ACC112 (cell line): ENCODE measurements at regions not wholly inside any gene's neighbourhood (a gene's known extent, or its start where the extent isn't known, plus 50 kb on each side); places are given as distances from the start of the nearest gene placed in this dataset.

Experiments used
- H2AFZ ChIP-seq: fragments of 200-600 bp; sonication (generic); one replicate; pipeline ENCODE4 v1.6.0; 2017; ENCODE audit warnings: antibody characterized with exemption, low read length; ENCODE audit not compliant: unreplicated experiment
- H3K27ac ChIP-seq: fragments of 200-600 bp; sonication (generic); 2 replicates; pipeline ENCODE4 v1.5.1; 2014; ENCODE audit warnings: low read depth, mild to moderate bottlenecking, antibody characterized with exemption, low read length, moderate library complexity
- H3K27me3 ChIP-seq: fragments of 200-600 bp; sonication (generic); 2 replicates; pipeline ENCODE4 v1.6.1; 2014; ENCODE audit warnings: mild to moderate bottlenecking, antibody characterized with exemption, low read length, moderate library complexity, mixed read lengths; ENCODE audit not compliant: insufficient read depth
- H3K36me3 ChIP-seq: fragments of 200-600 bp; sonication (generic); 2 replicates; pipeline ENCODE4 v1.6.1; 2016; ENCODE audit warnings: mild to moderate bottlenecking, antibody characterized with exemption, low read length, moderate library complexity, mixed read lengths; ENCODE audit not compliant: insufficient read depth
- H3K4me1 ChIP-seq: fragments of 200-600 bp; sonication (generic); one replicate; pipeline ENCODE4 v1.6.1; 2016; ENCODE audit warnings: low read length, mixed read lengths; ENCODE audit not compliant: insufficient read depth, unreplicated experiment, control insufficient read depth
- H3K4me3 ChIP-seq: fragments of 200-600 bp; sonication (generic); 2 replicates; pipeline ENCODE4 v1.5.1; 2014; ENCODE audit warnings: mild to moderate bottlenecking, low read depth, low read length
- H3K79me2 ChIP-seq: fragments of 200-600 bp; sonication (generic); one replicate; pipeline ENCODE4 v1.6.0; 2016; ENCODE audit warnings: low read length; ENCODE audit not compliant: control insufficient read depth, unreplicated experiment, insufficient read depth

- no peak overlapping the region for H2AFZ ChIP-seq
- H3K4me1 ChIP-seq: no peaks in the 10 kb centered on the region
- H3K79me2 ChIP-seq: no peaks in the 10 kb centered on the region
- no peaks in the 10 kb centered on the region for H3K27me3 ChIP-seq
- no peaks in the 10 kb centered on the region for H3K36me3 ChIP-seq
- H3K27ac ChIP-seq: no peak overlapping the region
- H3K4me3 ChIP-seq: no peak overlapping the region
Observed at GRCh38 chr5:156261275-156261939, 65.6 kb upstream of the SGCD start.

GRCh38 chr5:156271569-156271968 lies 55.4 kb upstream of the SGCD start:
- H3K79me2 ChIP-seq: no peaks in the 10 kb centered on the region
- no peak overlapping the region for H3K4me3 ChIP-seq
- H3K36me3 ChIP-seq: no peaks in the 10 kb centered on the region
- no peaks in the 10 kb centered on the region for H3K4me1 ChIP-seq
- H3K27ac ChIP-seq: no peak overlapping the region
- no peaks in the 10 kb centered on the region for H3K27me3 ChIP-seq
- H2AFZ ChIP-seq: no peak overlapping the region

- Histone ChIP-seq H3K27me3 (no peaks in the 10 kb centered on the region), H2AFZ (no peak overlapping the region), H3K4me3 (no peak overlapping the region), H3K4me1 (no peaks in the 10 kb centered on the region), H3K27ac (no peak overlapping the region), H3K79me2 (no peaks in the 10 kb centered on the region), H3K36me3 (no peaks in the 10 kb centered on the region)
Observed at GRCh38 chr5:156272139-156272538, 54.8 kb upstream of the SGCD start.

- H2AFZ ChIP-seq: no peak overlapping the region
Observed at GRCh38 chr5:156273325-156273724, 53.6 kb upstream of the SGCD start.

GRCh38 chr5:156274453-156274852 lies 52.5 kb upstream of the SGCD start:
- Histone ChIP-seq H3K27ac (no peak overlapping the region), H2AFZ (no peak overlapping the region), H3K27me3 (no peaks in the 10 kb centered on the region), H3K36me3 (no peaks in the 10 kb centered on the region), H3K4me1 (no peaks in the 10 kb centered on the region), H3K4me3 (no peak overlapping the region), H3K79me2 (no peaks in the 10 kb centered on the region)

More at GRCh38 chr5:156273325-156273724, 53.6 kb upstream of the SGCD start:
- H3K36me3 ChIP-seq: no peaks in the 10 kb centered on the region
- H3K27me3 ChIP-seq: no peaks in the 10 kb centered on the region
- no peaks in the 10 kb centered on the region for H3K4me1 ChIP-seq
- H3K79me2 ChIP-seq: no peaks in the 10 kb centered on the region
- no peak overlapping the region for H3K4me3 ChIP-seq
- H3K27ac ChIP-seq: no peak overlapping the region
